BJ (cell line): ENCODE measurements at regions not wholly inside any gene's neighbourhood (a gene's known extent, or its start where the extent isn't known, plus 50 kb on each side); places are given as distances from the start of the nearest gene placed in this dataset.

Experiments
- CTCF ChIA-PET: fragments of 350-600 bp; formaldehyde crosslinking; extraction: SDS; loops from one replicate; lab custom pipeline; 2021; ENCODE audit warnings: antibody characterized with exemption, inconsistent platforms; lab: Yijun Ruan, JAX
- POLR2A ChIA-PET: fragments of 300-600 bp; sonication (Branson Sonifier 250); formaldehyde crosslinking; extraction: SDS; loops from one replicate; lab custom pipeline; 2021; ENCODE audit warnings: antibody characterized with exemption; lab: Charles Lee
- DNase-seq: peaks from one replicate; pipeline ENCODE4 v3.0.0-alpha.2; 2011; ENCODE audit warnings: low read depth
- H3K27me3 ChIP-seq: 2 replicates; pipeline ENCODE4 v1.6.0; 2011; ENCODE audit warnings: low read length; ENCODE audit not compliant: control insufficient read depth, insufficient read depth
- H3K36me3 ChIP-seq: 2 replicates; pipeline ENCODE4 v1.5.1; 2011; ENCODE audit warnings: low read length; ENCODE audit not compliant: control insufficient read depth, insufficient read depth
- H3K4me3 ChIP-seq: 2 replicates; pipeline ENCODE4 v1.5.1; 2011; ENCODE audit warnings: low read depth, mild to moderate bottlenecking, control low read depth, low read length
- TF ChIP-seq, protein P1 (sequence below): IDR thresholded peaks from 2 replicates; pipeline ENCODE4 v1.5.1; 2011; ENCODE audit warnings: low read depth, mild to moderate bottlenecking, control low read depth, inconsistent platforms, low read length, moderate library complexity; ENCODE audit not compliant: insufficient read depth

DNA sequence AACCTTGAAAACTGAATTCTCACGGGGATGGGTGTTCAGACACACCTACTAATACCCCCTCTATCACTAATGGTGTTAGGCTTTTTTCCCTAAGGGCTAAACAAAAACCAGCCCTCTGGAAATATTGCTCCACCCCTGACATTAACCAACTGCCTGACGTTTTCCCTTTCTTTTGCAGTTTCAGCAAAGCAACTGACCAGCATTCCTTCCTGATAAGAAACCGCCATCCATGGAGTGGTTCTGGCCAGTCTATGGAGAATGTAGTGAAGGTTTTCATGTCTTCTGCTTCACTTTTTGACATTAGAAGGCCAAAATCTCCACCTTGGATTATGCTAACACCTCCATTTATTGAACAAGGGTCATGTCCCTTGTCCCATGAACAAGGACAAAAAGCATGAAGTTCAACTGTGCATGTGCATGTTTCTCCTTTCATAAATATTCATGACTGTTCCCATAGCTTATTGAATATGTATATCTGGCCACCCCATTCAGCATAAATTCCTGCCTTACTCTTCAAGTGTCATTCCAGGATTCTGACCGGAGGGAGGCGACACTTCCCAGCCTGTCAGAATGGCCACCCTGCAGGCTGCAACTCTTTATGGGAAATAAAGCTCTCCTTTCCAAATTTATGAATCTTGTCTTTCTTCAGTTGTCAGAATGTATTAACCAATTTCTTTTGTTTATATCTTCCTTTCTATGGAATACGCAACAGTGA, 314.3 kb downstream of the HHIPL2 start:
- CTCF ChIA-PET: no interaction called here
- TF ChIP-seq, protein P1, sequence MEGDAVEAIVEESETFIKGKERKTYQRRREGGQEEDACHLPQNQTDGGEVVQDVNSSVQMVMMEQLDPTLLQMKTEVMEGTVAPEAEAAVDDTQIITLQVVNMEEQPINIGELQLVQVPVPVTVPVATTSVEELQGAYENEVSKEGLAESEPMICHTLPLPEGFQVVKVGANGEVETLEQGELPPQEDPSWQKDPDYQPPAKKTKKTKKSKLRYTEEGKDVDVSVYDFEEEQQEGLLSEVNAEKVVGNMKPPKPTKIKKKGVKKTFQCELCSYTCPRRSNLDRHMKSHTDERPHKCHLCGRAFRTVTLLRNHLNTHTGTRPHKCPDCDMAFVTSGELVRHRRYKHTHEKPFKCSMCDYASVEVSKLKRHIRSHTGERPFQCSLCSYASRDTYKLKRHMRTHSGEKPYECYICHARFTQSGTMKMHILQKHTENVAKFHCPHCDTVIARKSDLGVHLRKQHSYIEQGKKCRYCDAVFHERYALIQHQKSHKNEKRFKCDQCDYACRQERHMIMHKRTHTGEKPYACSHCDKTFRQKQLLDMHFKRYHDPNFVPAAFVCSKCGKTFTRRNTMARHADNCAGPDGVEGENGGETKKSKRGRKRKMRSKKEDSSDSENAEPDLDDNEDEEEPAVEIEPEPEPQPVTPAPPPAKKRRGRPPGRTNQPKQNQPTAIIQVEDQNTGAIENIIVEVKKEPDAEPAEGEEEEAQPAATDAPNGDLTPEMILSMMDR: no peak
- no peak overlapping the region for H3K4me3 ChIP-seq
- H3K36me3 ChIP-seq: no peaks in the 10 kb centered on the region
- DNase-seq: no peak
- H3K27me3 ChIP-seq: no peaks in the 10 kb centered on the region
- POLR2A ChIA-PET: no interaction called here

DNA sequence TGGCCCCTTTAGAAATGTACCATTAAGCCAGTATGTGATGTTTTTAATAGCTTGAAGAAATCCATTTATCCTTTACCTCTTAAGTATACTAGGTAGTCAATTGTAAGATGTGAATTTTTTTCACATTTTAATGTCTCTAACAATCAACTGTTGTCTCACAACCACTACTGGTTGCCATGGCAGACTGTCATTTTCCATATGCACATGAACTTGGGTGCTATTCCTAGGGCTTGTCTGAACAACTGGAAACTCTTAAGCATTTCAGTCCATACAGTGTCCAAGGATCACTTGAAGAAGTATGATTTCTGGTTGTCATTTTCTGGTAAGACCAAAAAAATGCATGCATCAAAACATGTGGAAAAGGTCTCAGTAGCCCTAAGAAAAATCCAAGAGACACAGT, 315.1 kb downstream of the HHIPL2 start:
- ChIA-PET POLR2A (no interaction called here), CTCF (no interaction called here)
- no peak for DNase-seq
- no peak overlapping the region for H3K4me3 ChIP-seq
- H3K36me3 ChIP-seq: no peaks in the 10 kb centered on the region
- TF ChIP-seq, protein P1: no peak
- H3K27me3 ChIP-seq: no peaks in the 10 kb centered on the region

DNA sequence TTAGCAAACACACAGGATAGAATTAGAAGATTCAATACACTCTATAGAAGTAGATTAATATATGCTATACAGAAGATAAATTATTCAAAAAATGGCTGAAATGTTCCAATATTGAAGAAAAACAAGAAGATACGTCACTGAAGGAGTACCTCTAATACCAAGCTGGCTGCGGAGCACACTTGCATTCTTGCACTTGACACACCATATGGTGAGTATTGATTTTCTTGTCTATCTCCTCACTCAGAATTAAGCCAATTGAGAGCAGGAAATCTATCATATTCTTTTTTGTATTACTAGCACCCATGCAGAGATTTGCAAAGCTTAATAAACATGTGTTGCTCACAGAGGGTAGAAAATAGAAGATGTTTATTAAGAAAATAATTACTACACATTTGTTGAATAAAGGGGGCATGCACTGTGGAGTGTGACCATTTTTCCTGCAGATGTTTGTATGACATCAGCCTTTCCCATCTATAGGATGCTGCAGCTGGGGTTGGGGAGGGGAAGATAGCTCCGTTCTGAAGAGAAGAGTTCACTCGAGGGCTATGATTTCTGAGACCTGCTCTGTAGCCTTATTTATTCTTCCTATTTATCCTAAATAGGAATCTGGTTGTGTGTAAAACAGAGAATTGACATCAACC, 318.1 kb downstream of the HHIPL2 start:
- no peak for DNase-seq
- POLR2A ChIA-PET: no interaction called here
- CTCF ChIA-PET: no interaction called here
- Histone ChIP-seq H3K36me3 (no peaks in the 10 kb centered on the region), H3K27me3 (no peaks in the 10 kb centered on the region), H3K4me3 (no peak overlapping the region)
- TF ChIP-seq, protein P1: no peak

DNA sequence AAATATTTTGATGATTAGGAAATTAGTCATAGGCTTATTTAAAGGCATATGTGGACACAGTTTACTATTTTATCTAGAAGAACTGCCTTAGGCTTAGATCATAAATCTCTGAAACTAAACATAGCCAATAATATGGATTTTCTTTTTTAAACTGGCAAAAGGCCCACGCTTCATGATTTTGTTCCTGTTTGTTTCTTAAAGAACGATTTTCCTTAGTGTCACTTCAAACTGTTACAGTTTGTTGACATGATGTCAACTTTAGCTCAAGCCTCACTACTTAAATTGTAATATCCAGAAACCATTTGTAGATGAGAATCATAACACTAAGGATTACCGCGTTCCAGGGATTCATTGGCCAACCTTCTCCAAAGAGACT, 322.6 kb downstream of the HHIPL2 start:
- ChIA-PET POLR2A (no interaction called here), CTCF (interaction anchor here (0.6 kb wide), 2 partner anchors 12 to 1055 kb away, joined by 3 read pairs; no protein-coding TSS in a partner anchor)
- TF ChIP-seq, protein P1: no peak
- no peak overlapping the region for H3K4me3 ChIP-seq
- no peaks in the 10 kb centered on the region for H3K27me3 ChIP-seq
- no peak for DNase-seq
- H3K36me3 ChIP-seq: no peaks in the 10 kb centered on the region

DNA sequence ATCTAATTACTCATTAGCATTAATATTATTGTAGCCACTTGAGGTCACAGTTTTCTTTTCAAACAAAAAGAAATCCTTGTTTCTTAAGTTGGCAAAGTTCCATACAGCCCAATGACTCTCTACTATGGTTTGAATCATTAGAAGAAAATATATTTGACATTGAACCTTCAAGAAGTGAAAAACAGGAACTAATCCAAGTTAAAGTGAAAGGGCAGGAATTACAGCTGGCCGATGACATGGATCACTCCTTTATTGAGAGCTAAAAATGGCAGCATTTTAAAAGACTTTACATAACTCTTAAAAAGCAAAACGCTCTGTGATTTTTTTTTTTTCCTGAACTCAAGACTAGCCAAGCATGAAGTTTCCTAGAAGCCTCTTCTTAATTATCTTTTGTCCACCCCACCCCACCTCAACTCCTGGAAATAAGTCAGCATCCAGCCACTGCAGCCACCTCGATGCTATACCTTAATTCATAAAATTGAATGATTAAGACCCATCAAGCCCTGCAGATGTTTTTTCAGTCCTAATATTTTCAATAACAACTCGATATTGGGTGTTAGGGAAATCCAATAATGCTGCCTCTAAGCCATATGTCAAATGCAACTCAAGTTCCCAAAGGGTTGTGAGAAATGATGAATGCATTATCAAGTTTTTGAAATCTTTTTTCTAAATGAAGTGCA, 323.1 kb downstream of the HHIPL2 start:
- H3K36me3 ChIP-seq: no peaks in the 10 kb centered on the region
- no peak overlapping the region for H3K4me3 ChIP-seq
- ChIA-PET CTCF (interaction anchor here (0.6 to 0.8 kb wide), 3 partner anchors 85 to 1055 kb away, joined by 3 to 6 read pairs (median 3); no protein-coding TSS in a partner anchor), POLR2A (no interaction called here)
- TF ChIP-seq, protein P1: no peak
- no peaks in the 10 kb centered on the region for H3K27me3 ChIP-seq
- DNase-seq: no peak
